Astrocyte of the spinal cord (primary cell): ENCODE measurements at regions not wholly inside any gene's neighbourhood (a gene's known extent, or its start where the extent isn't known, plus 50 kb on each side); places are given as distances from the start of the nearest gene placed in this dataset.

Source experiments
- DNase-seq: peaks from one replicate; pipeline ENCODE4 v3.0.0; 2011; ENCODE audit warnings: low read depth, low spot score
- H3K4me3 ChIP-seq: 2 replicates; pipeline ENCODE4 v1.5.1; 2011; ENCODE audit warnings: low read depth, mild to moderate bottlenecking, low read length, moderate library complexity
- CTCF ChIP-seq: IDR thresholded peaks from 2 replicates; pipeline ENCODE4 v1.5.1; 2012; ENCODE audit warnings: low read depth, mild to moderate bottlenecking, low read length, inconsistent platforms
- in situ Hi-C: cut with HindIII; loops from 2 replicates; pipeline ENCODE4 v1.10.0; 2017; ENCODE audit warnings: low sequenced_read_pairs

GRCh38 chr6:44642349-44642748 is 254.8 kb downstream of the CDC5L start:
- H3K4me3 ChIP-seq: no peak overlapping the region
- in situ Hi-C loops: no loop called here
- DNase-seq: no peak
- TF ChIP-seq CTCF: no peak

- in situ Hi-C loops: no loop called here
- H3K4me3 ChIP-seq: no peak overlapping the region
- DNase-seq: peak; percentile 64
- TF ChIP-seq CTCF: no peak
These were observed 255.5 kb downstream of the CDC5L start for GRCh38 chr6:44642870-44643522.

- H3K4me3 ChIP-seq: no peak overlapping the region
- peak; percentile 18 for TF ChIP-seq CTCF
- DNase-seq: no peak
- in situ Hi-C loops: no loop called here
These were observed 257.8 kb downstream of the CDC5L start for GRCh38 chr6:44645276-44645675.

GRCh38 chr6:44646355-44646754 is 258.8 kb downstream of the CDC5L start:
- no peak for TF ChIP-seq CTCF
- in situ Hi-C loops: no loop called here
- peak; percentile 93 for DNase-seq
- no peak overlapping the region for H3K4me3 ChIP-seq

GRCh38 chr6:44649365-44650025 is 262.0 kb downstream of the CDC5L start:
- DNase-seq: peak; percentile 77
- no peak for TF ChIP-seq CTCF
- no peak overlapping the region for H3K4me3 ChIP-seq
- in situ Hi-C loops: no loop called here

- TF ChIP-seq CTCF: no peak
- no peak for DNase-seq
- no peak overlapping the region for H3K4me3 ChIP-seq
- in situ Hi-C loops: no loop called here
These were observed 263.0 kb downstream of the CDC5L start for GRCh38 chr6:44650495-44650894.
